Activated naive CD8-positive, alpha-beta T cell treated with anti-CD3 and anti-CD28 coated beads, Interleukin-2, amount 50 U/mL, for 24 hours (primary cell): ENCODE measurements at regions not wholly inside any gene's neighbourhood (a gene's known extent, or its start where the extent isn't known, plus 50 kb on each side); places are given as distances from the start of the nearest gene placed in this dataset.

Experiments used
- ATAC-seq: fragments of 150-1000 bp; cut with Tn5 transposase; one replicate; pipeline ENCODE4 v1.10.0; 2021
- DNase-seq: peaks from one replicate; pipeline ENCODE4 v3.0.0; 2021
- H3K27ac Mint-ChIP-seq: one replicate; pipeline ENCODE4 v1.8.0; 2021; ENCODE audit warnings: mild to moderate bottlenecking, mixed read lengths
- H3K27me3 Mint-ChIP-seq: one replicate; pipeline ENCODE4 v1.8.0; 2021; ENCODE audit warnings: mixed read lengths
- H3K36me3 Mint-ChIP-seq: one replicate; pipeline ENCODE4 v1.8.0; 2021; ENCODE audit warnings: low read depth, mixed read lengths
- H3K4me1 Mint-ChIP-seq: one replicate; pipeline ENCODE4 v1.8.0; 2021; ENCODE audit warnings: mixed read lengths
- H3K4me3 Mint-ChIP-seq: one replicate; pipeline ENCODE4 v1.8.0; 2021; ENCODE audit warnings: mild to moderate bottlenecking, moderate library complexity, mixed read lengths
- H3K9me3 Mint-ChIP-seq: one replicate; pipeline ENCODE4 v1.8.0; 2021; ENCODE audit warnings: mixed read lengths

GRCh38 chr1:238001818-238002217 lies 111.1 kb upstream of the ZP4 start:
- ATAC-seq (no peak), DNase-seq (no peak)
- peaks cover 4% of the 10 kb centered on the region for H3K9me3 Mint-ChIP-seq
- H3K4me1 Mint-ChIP-seq: no peaks in the 10 kb centered on the region
- no peaks in the 10 kb centered on the region for H3K36me3 Mint-ChIP-seq
- no peak overlapping the region for H3K27ac Mint-ChIP-seq
- no peak overlapping the region for H3K4me3 Mint-ChIP-seq
- no peaks in the 10 kb centered on the region for H3K27me3 Mint-ChIP-seq

- no peak overlapping the region for H3K27ac Mint-ChIP-seq
- ATAC-seq (no peak), DNase-seq (no peak)
- H3K36me3 Mint-ChIP-seq: no peaks in the 10 kb centered on the region
- H3K9me3 Mint-ChIP-seq: peaks cover 4% of the 10 kb centered on the region
- H3K4me1 Mint-ChIP-seq: no peaks in the 10 kb centered on the region
- no peak overlapping the region for H3K4me3 Mint-ChIP-seq
- no peaks in the 10 kb centered on the region for H3K27me3 Mint-ChIP-seq
These were observed 108.8 kb upstream of the ZP4 start for GRCh38 chr1:237999426-238000052.

- Mint-ChIP-seq H3K9me3 (no peaks in the 10 kb centered on the region), H3K36me3 (no peaks in the 10 kb centered on the region), H3K4me1 (no peaks in the 10 kb centered on the region), H3K27ac (no peak overlapping the region), H3K27me3 (no peaks in the 10 kb centered on the region), H3K4me3 (no peak overlapping the region)
- DNase-seq (no peak), ATAC-seq (no peak)
These were observed 107.9 kb upstream of the ZP4 start for GRCh38 chr1:237998581-237998980.

GRCh38 chr1:237983496-237983895 lies 92.8 kb upstream of the ZP4 start:
- H3K4me3 Mint-ChIP-seq: no peak overlapping the region
- peaks cover 2% of the 10 kb centered on the region for H3K4me1 Mint-ChIP-seq
- H3K36me3 Mint-ChIP-seq: no peaks in the 10 kb centered on the region
- peaks cover 4% of the 10 kb centered on the region for H3K9me3 Mint-ChIP-seq
- H3K27ac Mint-ChIP-seq: no peak overlapping the region
- no peak for DNase-seq
- no peaks in the 10 kb centered on the region for H3K27me3 Mint-ChIP-seq
- ATAC-seq: no peak

GRCh38 chr1:237981223-237981622 lies 90.5 kb upstream of the ZP4 start:
- no peak for DNase-seq
- H3K4me3 Mint-ChIP-seq: no peak overlapping the region
- ATAC-seq: no peak
- H3K27me3 Mint-ChIP-seq: no peaks in the 10 kb centered on the region
- H3K9me3 Mint-ChIP-seq: peaks cover 7% of the 10 kb centered on the region
- no peak overlapping the region for H3K27ac Mint-ChIP-seq
- H3K4me1 Mint-ChIP-seq: peaks cover 2% of the 10 kb centered on the region
- H3K36me3 Mint-ChIP-seq: no peaks in the 10 kb centered on the region

GRCh38 chr1:237976331-237976730 lies 85.6 kb upstream of the ZP4 start:
- ATAC-seq (no peak), DNase-seq (no peak)
- Mint-ChIP-seq H3K36me3 (no peaks in the 10 kb centered on the region), H3K27ac (no peak overlapping the region), H3K4me3 (no peak overlapping the region), H3K9me3 (peaks cover 4% of the 10 kb centered on the region), H3K27me3 (no peaks in the 10 kb centered on the region), H3K4me1 (peaks cover 1% of the 10 kb centered on the region)

GRCh38 chr1:237975903-237976302 lies 85.2 kb upstream of the ZP4 start:
- no peak overlapping the region for H3K4me3 Mint-ChIP-seq
- no peaks in the 10 kb centered on the region for H3K27me3 Mint-ChIP-seq
- H3K4me1 Mint-ChIP-seq: no peaks in the 10 kb centered on the region
- peaks cover 4% of the 10 kb centered on the region for H3K9me3 Mint-ChIP-seq
- no peak for ATAC-seq
- no peaks in the 10 kb centered on the region for H3K36me3 Mint-ChIP-seq
- no peak for DNase-seq
- H3K27ac Mint-ChIP-seq: no peak overlapping the region

- H3K4me1 Mint-ChIP-seq: no peaks in the 10 kb centered on the region
- no peak overlapping the region for H3K4me3 Mint-ChIP-seq
- no peak overlapping the region for H3K27ac Mint-ChIP-seq
- no peaks in the 10 kb centered on the region for H3K27me3 Mint-ChIP-seq
- no peaks in the 10 kb centered on the region for H3K36me3 Mint-ChIP-seq
- H3K9me3 Mint-ChIP-seq: peaks cover 4% of the 10 kb centered on the region
- DNase-seq: no peak
- ATAC-seq: no peak
These were observed 84.7 kb upstream of the ZP4 start for GRCh38 chr1:237975376-237975775.

GRCh38 chr1:237972186-237972585 lies 81.5 kb upstream of the ZP4 start:
- Mint-ChIP-seq H3K4me3 (no peak overlapping the region), H3K27ac (no peak overlapping the region), H3K36me3 (no peaks in the 10 kb centered on the region), H3K9me3 (no peaks in the 10 kb centered on the region), H3K4me1 (no peaks in the 10 kb centered on the region), H3K27me3 (no peaks in the 10 kb centered on the region)
- DNase-seq (no peak), ATAC-seq (no peak)

GRCh38 chr1:237962985-237963384 lies 72.3 kb upstream of the ZP4 start:
- Mint-ChIP-seq H3K27ac (no peak overlapping the region), H3K9me3 (peaks cover 4% of the 10 kb centered on the region), H3K4me3 (no peak overlapping the region), H3K27me3 (no peaks in the 10 kb centered on the region), H3K36me3 (no peaks in the 10 kb centered on the region), H3K4me1 (no peaks in the 10 kb centered on the region)
- ATAC-seq (no peak), DNase-seq (no peak)

GRCh38 chr1:237961754-237962153 lies 71.0 kb upstream of the ZP4 start:
- Mint-ChIP-seq H3K27me3 (no peaks in the 10 kb centered on the region), H3K4me3 (no peak overlapping the region), H3K36me3 (no peaks in the 10 kb centered on the region), H3K4me1 (no peaks in the 10 kb centered on the region), H3K9me3 (peaks cover 4% of the 10 kb centered on the region), H3K27ac (no peak overlapping the region)
- DNase-seq (no peak), ATAC-seq (no peak)

- H3K4me3 Mint-ChIP-seq: no peak overlapping the region
- no peak for DNase-seq
- no peaks in the 10 kb centered on the region for H3K4me1 Mint-ChIP-seq
- no peaks in the 10 kb centered on the region for H3K27me3 Mint-ChIP-seq
- no peak for ATAC-seq
- H3K9me3 Mint-ChIP-seq: peaks cover 4% of the 10 kb centered on the region
- no peaks in the 10 kb centered on the region for H3K36me3 Mint-ChIP-seq
- no peak overlapping the region for H3K27ac Mint-ChIP-seq
These were observed 69.1 kb upstream of the ZP4 start for GRCh38 chr1:237959838-237960237.

GRCh38 chr1:237953238-237953637 lies 62.5 kb upstream of the ZP4 start:
- no peak overlapping the region for H3K4me3 Mint-ChIP-seq
- H3K27me3 Mint-ChIP-seq: no peaks in the 10 kb centered on the region
- no peaks in the 10 kb centered on the region for H3K4me1 Mint-ChIP-seq
- DNase-seq (no peak), ATAC-seq (no peak)
- no peaks in the 10 kb centered on the region for H3K36me3 Mint-ChIP-seq
- H3K27ac Mint-ChIP-seq: no peak overlapping the region
- H3K9me3 Mint-ChIP-seq: no peaks in the 10 kb centered on the region
